Activated T-cell treated with anti-CD3 and anti-CD28 coated beads, Interleukin-2, amount 50 U/mL, for 72 hours (primary cell): ENCODE measurements at regions not wholly inside any gene's neighbourhood (a gene's known extent, or its start where the extent isn't known, plus 50 kb on each side); places are given as distances from the start of the nearest gene placed in this dataset.
"Not testable (repeated sequence)": the region's sequence is repeated elsewhere in the genome, so short reads cannot be mapped to it uniquely, and the experiment has no call there.

Experiments
- ATAC-seq, 2 donors: fragments of 150-1000 bp; cut with Tn5 transposase; replicated peaks in 1 of 2; 2 replicates each; pipeline ENCODE4 v1.10.0; 2021; ENCODE audit warnings: moderate library complexity in 2 of 2, mild to moderate bottlenecking in 1 of 2
- DNase-seq, 2 donors: peaks; one replicate each; pipeline ENCODE4 v3.0.0; 2021 to 2022; ENCODE audit warnings: mixed read lengths in 1 of 2
- H3K27ac Mint-ChIP-seq: one replicate; pipeline ENCODE4 v1.8.0; 2022; ENCODE audit warnings: mild to moderate bottlenecking, moderate library complexity, mixed read lengths
- H3K27me3 Mint-ChIP-seq: one replicate; pipeline ENCODE4 v1.8.0; 2022; ENCODE audit warnings: low read depth, mixed read lengths
- H3K36me3 Mint-ChIP-seq, 2 donors: one replicate each; pipeline ENCODE4 v1.8.0; 2022; ENCODE audit warnings: mixed read lengths in 2 of 2, mild to moderate bottlenecking in 1 of 2; ENCODE audit not compliant: insufficient read depth in 2 of 2
- H3K4me1 Mint-ChIP-seq: one replicate; pipeline ENCODE4 v1.8.0; 2022; ENCODE audit warnings: low read depth, mixed read lengths
- H3K4me3 Mint-ChIP-seq, 2 donors: one replicate each; pipeline ENCODE4 v1.8.0; 2022; ENCODE audit warnings: mild to moderate bottlenecking in 2 of 2, mixed read lengths in 2 of 2, moderate library complexity in 2 of 2
- H3K9me3 Mint-ChIP-seq, 2 donors: one replicate each; pipeline ENCODE4 v1.8.0; 2022; ENCODE audit warnings: mixed read lengths in 2 of 2

DNA sequence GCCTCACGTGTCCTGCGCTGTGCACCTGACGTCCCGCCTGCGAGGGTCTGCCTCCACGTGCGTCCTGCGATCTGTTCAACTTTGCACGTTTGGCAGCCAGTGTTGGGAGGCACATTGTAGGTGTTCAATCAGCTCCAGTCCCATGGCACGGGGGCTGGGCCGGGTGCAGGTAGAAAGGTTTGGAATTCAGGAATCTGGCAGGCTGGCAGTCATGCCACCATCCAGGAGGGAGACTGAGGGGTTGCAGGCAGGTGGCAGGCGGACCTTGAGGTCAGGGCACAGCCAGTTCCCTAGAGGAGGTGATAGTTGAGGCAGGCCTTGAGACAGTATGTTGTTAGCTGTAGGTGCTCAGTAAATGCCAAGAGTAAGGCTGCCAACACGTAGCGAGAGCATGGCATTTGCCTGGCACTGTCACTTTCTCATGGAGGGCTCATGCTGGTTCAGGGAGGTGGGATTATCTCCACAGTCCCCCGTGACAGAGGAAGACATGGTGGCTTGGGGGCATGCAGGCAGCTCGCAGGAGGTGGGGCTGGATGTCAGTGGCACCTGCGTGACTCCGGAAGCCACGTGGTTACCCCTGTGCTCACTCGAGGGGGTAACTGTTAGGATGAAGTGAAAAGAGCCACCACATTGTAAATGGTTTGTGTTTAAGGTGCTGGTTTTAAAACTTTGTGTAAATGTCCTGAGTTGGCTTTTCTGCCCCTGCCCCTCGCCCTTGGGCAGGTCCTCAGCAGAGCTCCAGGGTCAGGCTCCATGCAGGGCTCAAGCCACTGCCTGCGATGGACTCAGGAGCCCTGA, 111.8 kb upstream of the FRMD1 start:
- Mint-ChIP-seq H3K4me1 (no peaks in the 10 kb centered on the region), H3K36me3 (no peaks in the 10 kb centered on the region), H3K9me3 (no peaks in the 10 kb centered on the region), H3K27me3 (peaks cover 9% of the 10 kb centered on the region), H3K4me3 (no peak overlapping the region), H3K27ac (no peak overlapping the region)
- DNase-seq: no peak
- ATAC-seq: no peak

GRCh38 chr6:168190014-168190405, 111.0 kb upstream of the FRMD1 start:
- ATAC-seq (no peak), DNase-seq (no peak)

GRCh38 chr6:168189200-168190013, 110.4 kb upstream of the FRMD1 start:
- no peak overlapping the region for H3K27ac Mint-ChIP-seq
- ATAC-seq: no peak
- H3K36me3 Mint-ChIP-seq: no peaks in the 10 kb centered on the region
- no peaks in the 10 kb centered on the region for H3K9me3 Mint-ChIP-seq
- DNase-seq: no peak
- H3K4me3 Mint-ChIP-seq: no peak overlapping the region
- peaks cover 9% of the 10 kb centered on the region for H3K27me3 Mint-ChIP-seq
- no peaks in the 10 kb centered on the region for H3K4me1 Mint-ChIP-seq

More at GRCh38 chr6:168190014-168190405, 111.0 kb upstream of the FRMD1 start:
- H3K36me3 Mint-ChIP-seq: no peaks in the 10 kb centered on the region
- no peak overlapping the region for H3K4me3 Mint-ChIP-seq
- no peaks in the 10 kb centered on the region for H3K9me3 Mint-ChIP-seq
- H3K27ac Mint-ChIP-seq: no peak overlapping the region
- H3K4me1 Mint-ChIP-seq: no peaks in the 10 kb centered on the region
- H3K27me3 Mint-ChIP-seq: peaks cover 9% of the 10 kb centered on the region

- H3K4me1 Mint-ChIP-seq: no peaks in the 10 kb centered on the region
- ATAC-seq (no peak), DNase-seq (no peak)
- H3K27me3 Mint-ChIP-seq: peaks cover 9% of the 10 kb centered on the region
- H3K4me3 Mint-ChIP-seq: no peak overlapping the region
- no peak overlapping the region for H3K27ac Mint-ChIP-seq
- H3K36me3 Mint-ChIP-seq: no peaks in the 10 kb centered on the region
- H3K9me3 Mint-ChIP-seq: no peaks in the 10 kb centered on the region
Measured at GRCh38 chr6:168188369-168189199, 109.6 kb upstream of the FRMD1 start.

GRCh38 chr6:168186438-168186837, 107.4 kb upstream of the FRMD1 start:
- H3K9me3 Mint-ChIP-seq: no peaks in the 10 kb centered on the region
- no peak for DNase-seq
- no peaks in the 10 kb centered on the region for H3K36me3 Mint-ChIP-seq
- ATAC-seq: no peak
- H3K27me3 Mint-ChIP-seq: peaks cover 9% of the 10 kb centered on the region
- no peak overlapping the region for H3K27ac Mint-ChIP-seq
- no peak overlapping the region for H3K4me3 Mint-ChIP-seq
- no peaks in the 10 kb centered on the region for H3K4me1 Mint-ChIP-seq

- DNase-seq, H3K36me3 Mint-ChIP-seq, H3K9me3 Mint-ChIP-seq: not testable (repeated sequence)
Measured at GRCh38 chr6:168186018-168186417, 107.0 kb upstream of the FRMD1 start.

DNA sequence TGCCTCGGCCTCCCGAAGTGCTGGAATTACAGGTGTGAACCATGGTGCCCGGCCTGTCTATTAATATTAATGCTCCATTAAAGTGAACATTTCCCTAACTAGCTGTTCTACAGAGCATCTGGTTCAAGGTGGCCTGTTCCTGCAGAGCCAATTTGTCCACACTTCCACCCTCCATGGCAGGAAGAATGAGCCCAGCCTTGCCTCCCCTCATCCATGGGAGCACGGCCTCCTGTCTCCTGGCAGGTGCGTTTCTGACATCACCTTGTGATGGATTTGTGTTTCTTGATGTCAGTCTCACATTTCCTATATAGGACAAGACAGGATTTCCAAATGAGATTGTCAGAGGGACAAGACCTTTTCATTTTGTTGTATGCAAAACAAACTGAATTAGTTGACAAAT, 105.7 kb upstream of the FRMD1 start:
- H3K36me3 Mint-ChIP-seq: no peaks in the 10 kb centered on the region
- H3K4me1 Mint-ChIP-seq: no peaks in the 10 kb centered on the region
- DNase-seq (no peak), ATAC-seq (no peak)
- no peak overlapping the region for H3K4me3 Mint-ChIP-seq
- H3K9me3 Mint-ChIP-seq: no peaks in the 10 kb centered on the region
- peak overlapping the region; percentile 45 for H3K27ac Mint-ChIP-seq
- no peaks in the 10 kb centered on the region for H3K27me3 Mint-ChIP-seq

More at GRCh38 chr6:168186018-168186417, 107.0 kb upstream of the FRMD1 start:
- not testable (repeated sequence) for H3K27ac Mint-ChIP-seq, H3K27me3 Mint-ChIP-seq, H3K4me1 Mint-ChIP-seq, ATAC-seq, H3K4me3 Mint-ChIP-seq

- ATAC-seq (no peak), DNase-seq (no peak)
- H3K27me3 Mint-ChIP-seq: no peaks in the 10 kb centered on the region
- no peak overlapping the region for H3K4me3 Mint-ChIP-seq
- no peak overlapping the region for H3K27ac Mint-ChIP-seq
- H3K9me3 Mint-ChIP-seq: no peaks in the 10 kb centered on the region
- no peaks in the 10 kb centered on the region for H3K4me1 Mint-ChIP-seq
- no peaks in the 10 kb centered on the region for H3K36me3 Mint-ChIP-seq
Measured at GRCh38 chr6:168183613-168183970, 104.6 kb upstream of the FRMD1 start.

DNA sequence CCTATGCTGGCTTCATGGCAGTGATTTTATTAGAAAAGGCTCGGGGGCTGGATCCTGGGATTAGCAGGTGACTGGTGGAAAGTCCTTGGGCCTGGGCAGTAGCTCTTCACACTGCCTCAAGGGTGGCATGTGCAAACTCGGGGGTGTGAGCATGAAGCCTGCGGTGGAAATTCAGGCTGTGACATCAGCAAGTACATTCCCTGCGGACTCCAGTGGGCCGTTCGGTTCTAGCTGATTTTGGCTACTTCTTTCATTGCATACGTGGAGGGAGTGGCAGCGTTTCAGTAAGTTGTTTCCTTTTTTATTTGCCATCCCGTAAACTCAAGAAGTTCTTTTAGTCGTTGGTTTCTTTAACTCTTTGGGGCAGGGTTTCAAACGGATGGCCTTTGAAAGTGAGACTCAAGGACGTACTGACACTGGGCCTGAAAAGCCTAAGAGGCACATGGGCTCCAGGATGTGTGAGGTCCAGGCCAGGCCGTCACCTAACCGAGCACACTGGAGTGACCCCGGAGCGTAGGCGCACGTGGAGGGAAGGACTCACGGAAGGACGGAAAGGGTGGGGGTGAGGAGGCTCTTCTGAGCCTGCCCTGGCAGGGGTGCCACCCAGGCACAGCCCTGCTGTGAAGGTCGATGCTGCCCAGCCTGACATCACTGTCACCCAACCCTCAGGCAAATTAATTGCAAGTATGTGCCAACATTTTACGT, 104.0 kb upstream of the FRMD1 start:
- no peak for ATAC-seq
- no peak overlapping the region for H3K27ac Mint-ChIP-seq
- no peaks in the 10 kb centered on the region for H3K36me3 Mint-ChIP-seq
- no peaks in the 10 kb centered on the region for H3K4me1 Mint-ChIP-seq
- no peaks in the 10 kb centered on the region for H3K9me3 Mint-ChIP-seq
- DNase-seq: no peak
- no peaks in the 10 kb centered on the region for H3K27me3 Mint-ChIP-seq
- no peak overlapping the region for H3K4me3 Mint-ChIP-seq

- H3K27ac Mint-ChIP-seq: no peak overlapping the region
- ATAC-seq (no peak), DNase-seq (no peak)
- no peaks in the 10 kb centered on the region for H3K27me3 Mint-ChIP-seq
- no peaks in the 10 kb centered on the region for H3K4me1 Mint-ChIP-seq
- no peak overlapping the region for H3K4me3 Mint-ChIP-seq
- H3K9me3 Mint-ChIP-seq: no peaks in the 10 kb centered on the region
- no peaks in the 10 kb centered on the region for H3K36me3 Mint-ChIP-seq
Measured at GRCh38 chr6:168182366-168182765, 103.4 kb upstream of the FRMD1 start.

GRCh38 chr6:168181876-168182275, 102.9 kb upstream of the FRMD1 start:
- no peaks in the 10 kb centered on the region for H3K4me1 Mint-ChIP-seq
- H3K36me3 Mint-ChIP-seq: no peaks in the 10 kb centered on the region
- DNase-seq (no peak), ATAC-seq (no peak)
- no peaks in the 10 kb centered on the region for H3K27me3 Mint-ChIP-seq
- no peak overlapping the region for H3K27ac Mint-ChIP-seq
- H3K4me3 Mint-ChIP-seq: no peak overlapping the region
- H3K9me3 Mint-ChIP-seq: no peaks in the 10 kb centered on the region

GRCh38 chr6:168181316-168181715, 102.3 kb upstream of the FRMD1 start:
- Mint-ChIP-seq H3K4me3 (no peak overlapping the region), H3K27ac (no peak overlapping the region), H3K36me3 (no peaks in the 10 kb centered on the region), H3K4me1 (no peaks in the 10 kb centered on the region), H3K9me3 (no peaks in the 10 kb centered on the region), H3K27me3 (no peaks in the 10 kb centered on the region)
- ATAC-seq: no peak
- DNase-seq: no peak
